Ectodermal cell (in vitro differentiated cells): ENCODE measurements at regions not wholly inside any gene's neighbourhood (a gene's known extent, or its start where the extent isn't known, plus 50 kb on each side); places are given as distances from the start of the nearest gene placed in this dataset.
"Not testable (repeated sequence)": the region's sequence is repeated elsewhere in the genome, so short reads cannot be mapped to it uniquely, and the experiment has no call there.

ENCODE experiments used
- H3K27ac ChIP-seq: 2 replicates; pipeline ENCODE4 v1.7.0; 2013; ENCODE audit warnings: mild to moderate bottlenecking, low read depth, low read length; ENCODE audit not compliant: insufficient read depth, poor library complexity, severe bottlenecking
- H3K27me3 ChIP-seq: 2 replicates; pipeline ENCODE4 v1.7.0; 2013; ENCODE audit warnings: mild to moderate bottlenecking, low read length; ENCODE audit not compliant: insufficient read depth, control insufficient read depth, poor library complexity, severe bottlenecking
- H3K36me3 ChIP-seq: one replicate; pipeline ENCODE4 v1.7.0; 2013; ENCODE audit warnings: low read length; ENCODE audit not compliant: control insufficient read depth, insufficient read depth
- H3K4me1 ChIP-seq: one replicate; pipeline ENCODE4 v1.7.0; 2013; ENCODE audit warnings: low read length; ENCODE audit not compliant: control insufficient read depth, insufficient read depth
- H3K4me3 ChIP-seq: 2 replicates; pipeline ENCODE4 v1.7.0; 2013; ENCODE audit warnings: low read depth, low read length, control low read depth; ENCODE audit not compliant: insufficient read depth
- H3K9me3 ChIP-seq: 2 replicates; pipeline ENCODE4 v1.7.0; 2013; ENCODE audit warnings: mild to moderate bottlenecking, low read length, moderate library complexity; ENCODE audit not compliant: control insufficient read depth
- WGBS, 2 experiments: methylation state at CpG; one replicate each; pipeline ENCODE4 v1.1.7; 2013; ENCODE audit warnings: missing lambda C conversion rate in 2 of 2; 5-methylcytosine and 5-hydroxymethylcytosine counted together

- Histone ChIP-seq H3K36me3 (no peaks in the 10 kb centered on the region), H3K27me3 (no peaks in the 10 kb centered on the region), H3K9me3 (no peaks in the 10 kb centered on the region), H3K4me1 (no peaks in the 10 kb centered on the region), H3K4me3 (no peak overlapping the region), H3K27ac (no peak overlapping the region)
- 94 to 95% methylated on average over 2 of the region's 2 CpGs for WGBS, 2 experiments
Observed at GRCh38 chr1:164093543-164093942, 465.4 kb upstream of the PBX1 start.

GRCh38 chr1:164101802-164102201 is 457.2 kb upstream of the PBX1 start:
- H3K36me3 ChIP-seq: no peaks in the 10 kb centered on the region
- no peaks in the 10 kb centered on the region for H3K4me1 ChIP-seq
- H3K9me3 ChIP-seq: no peaks in the 10 kb centered on the region
- no peak overlapping the region for H3K27ac ChIP-seq
- no peak overlapping the region for H3K4me3 ChIP-seq
- H3K27me3 ChIP-seq: no peaks in the 10 kb centered on the region
- 93 to 94% methylated on average over 2 of the region's 2 CpGs for WGBS, 2 experiments

GRCh38 chr1:164131949-164132348 is 427.0 kb upstream of the PBX1 start:
- Histone ChIP-seq H3K4me1 (no peaks in the 10 kb centered on the region), H3K27ac (no peak overlapping the region)

GRCh38 chr1:164137273-164137925 is 421.6 kb upstream of the PBX1 start:
- Histone ChIP-seq H3K27ac (no peak overlapping the region), H3K36me3 (no peaks in the 10 kb centered on the region), H3K4me3 (no peak overlapping the region), H3K27me3 (no peaks in the 10 kb centered on the region), H3K9me3 (no peaks in the 10 kb centered on the region), H3K4me1 (no peaks in the 10 kb centered on the region)
- WGBS, 2 experiments: 72 to 73% methylated on average over 2 to 3 of the region's 3 CpGs

More at GRCh38 chr1:164131949-164132348, 427.0 kb upstream of the PBX1 start:
- WGBS, 2 experiments: 88% methylated on average over 1 of the region's 1 CpG; no CpG with 5 or more reads in 1 of the 2 experiments
- Histone ChIP-seq H3K27me3 (no peaks in the 10 kb centered on the region), H3K36me3 (no peaks in the 10 kb centered on the region), H3K9me3 (no peaks in the 10 kb centered on the region), H3K4me3 (no peak overlapping the region)

- H3K27me3 ChIP-seq: no peaks in the 10 kb centered on the region
- no peak overlapping the region for H3K27ac ChIP-seq
- no peak overlapping the region for H3K4me3 ChIP-seq
- no peaks in the 10 kb centered on the region for H3K4me1 ChIP-seq
- no peaks in the 10 kb centered on the region for H3K36me3 ChIP-seq
- WGBS, 2 experiments: 89 to 94% methylated on average over 7 to 8 of the region's 8 CpGs
- no peaks in the 10 kb centered on the region for H3K9me3 ChIP-seq
Observed at GRCh38 chr1:164141797-164142196, 417.2 kb upstream of the PBX1 start.

GRCh38 chr1:164154622-164155021 is 404.4 kb upstream of the PBX1 start:
- Histone ChIP-seq H3K27me3 (no peaks in the 10 kb centered on the region), H3K4me3 (no peak overlapping the region), H3K4me1 (no peaks in the 10 kb centered on the region), H3K36me3 (no peaks in the 10 kb centered on the region), H3K27ac (no peak overlapping the region), H3K9me3 (no peaks in the 10 kb centered on the region)
- 100% methylated on average over 1 of the region's 1 CpG; no CpG with 5 or more reads in 1 of the 2 experiments for WGBS, 2 experiments

GRCh38 chr1:164155347-164155746 is 403.6 kb upstream of the PBX1 start:
- H3K36me3 ChIP-seq: no peaks in the 10 kb centered on the region
- H3K9me3 ChIP-seq: no peaks in the 10 kb centered on the region
- H3K27me3 ChIP-seq: no peaks in the 10 kb centered on the region
- no peak overlapping the region for H3K4me3 ChIP-seq
- WGBS, 2 experiments: 67 to 68% methylated on average over 4 of the region's 4 CpGs
- H3K4me1 ChIP-seq: no peaks in the 10 kb centered on the region
- H3K27ac ChIP-seq: no peak overlapping the region

- no peak overlapping the region for H3K27ac ChIP-seq
Observed at GRCh38 chr1:164163289-164163849, 395.6 kb upstream of the PBX1 start.

GRCh38 chr1:164165466-164165865 is 393.5 kb upstream of the PBX1 start:
- WGBS, 2 experiments: 94 to 100% methylated on average over 2 of the region's 2 CpGs
- Histone ChIP-seq H3K27me3 (no peaks in the 10 kb centered on the region), H3K4me1 (peaks cover 7% of the 10 kb centered on the region), H3K27ac (no peak overlapping the region), H3K9me3 (no peaks in the 10 kb centered on the region), H3K4me3 (no peak overlapping the region), H3K36me3 (no peaks in the 10 kb centered on the region)

More at GRCh38 chr1:164163289-164163849, 395.6 kb upstream of the PBX1 start:
- H3K27me3 ChIP-seq: no peaks in the 10 kb centered on the region
- no peaks in the 10 kb centered on the region for H3K36me3 ChIP-seq
- no peak overlapping the region for H3K4me3 ChIP-seq
- H3K4me1 ChIP-seq: peaks cover 7% of the 10 kb centered on the region
- no peaks in the 10 kb centered on the region for H3K9me3 ChIP-seq
- 36 to 52% methylated on average over 1 of the region's 1 CpG for whole genome bisulfite sequencing, 2 experiments

GRCh38 chr1:164166454-164166853 is 392.5 kb upstream of the PBX1 start:
- not testable (repeated sequence) for H3K4me1 ChIP-seq, H3K9me3 ChIP-seq, H3K4me3 ChIP-seq, H3K27ac ChIP-seq, H3K27me3 ChIP-seq, H3K36me3 ChIP-seq
- WGBS, 2 experiments: 89% methylated on average over 6 of the region's 6 CpGs
